GM10248 (cell line): ENCODE measurements at regions not wholly inside any gene's neighbourhood (a gene's known extent, or its start where the extent isn't known, plus 50 kb on each side); places are given as distances from the start of the nearest gene placed in this dataset.

Experiments
- CTCF ChIA-PET: fragments of 300-600 bp; sonication (Branson Sonifier 250); formaldehyde crosslinking; extraction: SDS; loops from one replicate; lab custom pipeline; 2021; ENCODE audit warnings: antibody characterized with exemption; lab: Yijun Ruan, JAX
- POLR2A ChIA-PET: fragments of 350-650 bp; sonication (Branson Sonifier 250); formaldehyde crosslinking; extraction: SDS; loops from one replicate; lab custom pipeline; 2020; ENCODE audit warnings: antibody characterized with exemption; lab: Yijun Ruan, JAX
- DNase-seq: peaks from one replicate; pipeline ENCODE4 v3.0.0; 2012; ENCODE audit errors: extremely low spot score
- TF ChIP-seq, protein P1 (sequence below): IDR thresholded peaks from 2 replicates; pipeline ENCODE4 v1.5.1; 2012; ENCODE audit warnings: mild to moderate bottlenecking, low read depth; ENCODE audit errors: extremely low read depth, missing control alignments, control extremely low read depth

DNA sequence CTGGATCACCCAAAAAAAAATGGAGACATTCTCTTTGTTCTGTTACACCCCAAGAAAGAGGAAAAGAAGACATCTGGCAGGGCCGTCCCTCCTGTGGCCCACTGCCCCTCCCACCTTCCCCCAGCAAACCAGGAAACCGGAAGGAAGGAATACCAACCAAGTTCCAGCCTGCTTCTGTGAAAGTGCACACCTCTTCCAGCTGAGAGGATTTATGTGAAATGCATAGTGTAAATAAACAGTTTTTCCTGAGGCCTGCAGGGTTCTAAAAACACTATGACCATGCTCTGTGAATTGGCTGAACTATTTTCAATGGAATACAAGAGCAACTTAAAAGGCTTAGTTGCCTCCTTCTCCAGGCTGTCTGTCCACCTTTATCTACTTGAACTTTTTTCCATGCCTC, 50.0 kb upstream of the CHST1 start:
- ChIA-PET POLR2A (no interaction called here), CTCF (no interaction called here)
- DNase-seq, result no peak
- TF ChIP-seq, protein P1, sequence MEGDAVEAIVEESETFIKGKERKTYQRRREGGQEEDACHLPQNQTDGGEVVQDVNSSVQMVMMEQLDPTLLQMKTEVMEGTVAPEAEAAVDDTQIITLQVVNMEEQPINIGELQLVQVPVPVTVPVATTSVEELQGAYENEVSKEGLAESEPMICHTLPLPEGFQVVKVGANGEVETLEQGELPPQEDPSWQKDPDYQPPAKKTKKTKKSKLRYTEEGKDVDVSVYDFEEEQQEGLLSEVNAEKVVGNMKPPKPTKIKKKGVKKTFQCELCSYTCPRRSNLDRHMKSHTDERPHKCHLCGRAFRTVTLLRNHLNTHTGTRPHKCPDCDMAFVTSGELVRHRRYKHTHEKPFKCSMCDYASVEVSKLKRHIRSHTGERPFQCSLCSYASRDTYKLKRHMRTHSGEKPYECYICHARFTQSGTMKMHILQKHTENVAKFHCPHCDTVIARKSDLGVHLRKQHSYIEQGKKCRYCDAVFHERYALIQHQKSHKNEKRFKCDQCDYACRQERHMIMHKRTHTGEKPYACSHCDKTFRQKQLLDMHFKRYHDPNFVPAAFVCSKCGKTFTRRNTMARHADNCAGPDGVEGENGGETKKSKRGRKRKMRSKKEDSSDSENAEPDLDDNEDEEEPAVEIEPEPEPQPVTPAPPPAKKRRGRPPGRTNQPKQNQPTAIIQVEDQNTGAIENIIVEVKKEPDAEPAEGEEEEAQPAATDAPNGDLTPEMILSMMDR, result no peak
